MM.1S (cell line): ENCODE measurements at regions not wholly inside any gene's neighbourhood (a gene's known extent, or its start where the extent isn't known, plus 50 kb on each side); places are given as distances from the start of the nearest gene placed in this dataset.

Experiments used
- DNase-seq: peaks from one replicate; pipeline ENCODE4 v3.0.0-alpha.2; 2015
- H2AFZ ChIP-seq: fragments of 300-600 bp; sonication (generic); 2 replicates; pipeline ENCODE4 v1.6.0; 2016; ENCODE audit warnings: antibody characterized with exemption, low read length
- H3F3A ChIP-seq: fragments of 300-600 bp; sonication (generic); 2 replicates; pipeline ENCODE4 v1.6.1; 2016; ENCODE audit warnings: mild to moderate bottlenecking, antibody characterized with exemption, low read length, moderate library complexity, mixed read lengths; ENCODE audit not compliant: insufficient read depth
- H3K27ac ChIP-seq: fragments of 300-600 bp; sonication (generic); 2 replicates; pipeline ENCODE4 v1.5.1; 2016; ENCODE audit warnings: mild to moderate bottlenecking, low read length
- H3K27me3 ChIP-seq: fragments of 300-600 bp; sonication (generic); replicated peaks from 2 replicates; pipeline ENCODE4 v1.6.0; 2016; ENCODE audit warnings: low read length; ENCODE audit not compliant: insufficient read depth
- H3K36me3 ChIP-seq: fragments of 300-600 bp; sonication (generic); replicated peaks from 2 replicates; pipeline ENCODE4 v1.6.1; 2016; ENCODE audit warnings: mild to moderate bottlenecking, low read length, mixed read lengths; ENCODE audit not compliant: insufficient read depth
- H3K4me1 ChIP-seq: fragments of 300-600 bp; sonication (generic); 2 replicates; pipeline ENCODE4 v1.6.1; 2016; ENCODE audit warnings: low read length, mixed read lengths
- H3K4me2 ChIP-seq: fragments of 300-600 bp; sonication (generic); 2 replicates; pipeline ENCODE4 v1.6.0; 2016; ENCODE audit warnings: low read depth, low read length
- H3K4me3 ChIP-seq: fragments of 300-600 bp; sonication (generic); 2 replicates; pipeline ENCODE4 v1.5.1; 2016; ENCODE audit warnings: low read length, mixed read lengths
- H3K79me2 ChIP-seq: fragments of 300-600 bp; sonication (generic); 2 replicates; pipeline ENCODE4 v1.6.1; 2016; ENCODE audit warnings: mixed run types, low read length, mixed read lengths
- H3K9ac ChIP-seq: fragments of 300-600 bp; sonication (generic); 2 replicates; pipeline ENCODE4 v1.6.1; 2016; ENCODE audit warnings: low read length, mixed read lengths
- H3K9me2 ChIP-seq: fragments of 300-600 bp; sonication (generic); replicated peaks from 2 replicates; pipeline ENCODE4 v1.6.1; 2016; ENCODE audit warnings: mild to moderate bottlenecking, low read length, mixed read lengths; ENCODE audit not compliant: insufficient read depth
- H3K9me3 ChIP-seq: fragments of 300-600 bp; sonication (generic); replicated peaks from 2 replicates; pipeline ENCODE4 v1.6.1; 2016; ENCODE audit warnings: mild to moderate bottlenecking, low read length, mixed read lengths; ENCODE audit not compliant: insufficient read depth
- H4K20me1 ChIP-seq: fragments of 300-600 bp; sonication (generic); 2 replicates; pipeline ENCODE4 v1.6.1; 2016; ENCODE audit warnings: mild to moderate bottlenecking, low read length, moderate library complexity, mixed read lengths; ENCODE audit not compliant: insufficient read depth
- CTCF ChIP-seq: fragments of 300-600 bp; sonication (generic); IDR thresholded peaks from 2 replicates; pipeline ENCODE4 v1.5.1; 2016; ENCODE audit warnings: antibody characterized with exemption, low read length, mixed read lengths
- EZH2 ChIP-seq: fragments of 300-600 bp; sonication (generic); optimal IDR thresholded peaks from 2 replicates; pipeline ENCODE3; 2017; ENCODE audit warnings: low read depth, mild to moderate bottlenecking, antibody characterized with exemption, low read length, mixed read lengths
- EZH2phosphoT487 ChIP-seq: fragments of 300-600 bp; sonication (generic); IDR thresholded peaks from 2 replicates; pipeline ENCODE4 v1.6.1; 2018; ENCODE audit warnings: antibody characterized with exemption, low read length

DNA sequence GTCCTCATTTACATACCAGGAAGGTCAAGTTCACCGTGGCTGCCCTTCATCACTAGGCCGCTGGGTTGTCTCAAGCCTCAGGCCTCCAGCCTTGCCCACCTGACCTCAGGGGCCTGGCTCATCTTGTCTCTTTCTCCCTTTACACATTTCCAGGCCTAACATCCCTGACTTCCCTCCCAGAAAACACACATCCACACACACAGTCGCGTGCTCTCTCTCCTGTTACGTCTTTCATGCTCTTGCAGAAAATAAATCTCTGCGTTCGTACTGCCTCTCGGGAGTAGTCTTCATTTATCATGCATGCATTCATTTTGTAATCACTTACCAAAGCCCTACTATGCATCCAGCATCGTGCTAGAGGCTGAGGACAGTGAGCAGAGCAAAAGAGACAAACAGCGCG is 220.0 kb upstream of the PWP1 start:
- no peaks in the 10 kb centered on the region for H4K20me1 ChIP-seq
- TF ChIP-seq EZH2phosphoT487 (no peak), CTCF (no peak)

GRCh38 chr12:107467716-107468115 is 217.9 kb upstream of the PWP1 start:
- no peak for DNase-seq
- no peaks in the 10 kb centered on the region for H3K9me3 ChIP-seq
- H3K9me2 ChIP-seq = no peaks in the 10 kb centered on the region
- H3K4me1 ChIP-seq = peaks cover 3% of the 10 kb centered on the region; the same call in 1 of the 2 replicates
- H3K27ac ChIP-seq = no peak overlapping the region
- no peak overlapping the region for H3K4me2 ChIP-seq
- no peak overlapping the region for H3K9ac ChIP-seq
- no peaks in the 10 kb centered on the region for H3K27me3 ChIP-seq
- no peaks in the 10 kb centered on the region for H3K79me2 ChIP-seq
- H4K20me1 ChIP-seq = no peaks in the 10 kb centered on the region
- no peak overlapping the region for H2AFZ ChIP-seq
- no peaks in the 10 kb centered on the region for H3K36me3 ChIP-seq
- no peak overlapping the region for H3K4me3 ChIP-seq
- no peaks in the 10 kb centered on the region for H3F3A ChIP-seq
- no peak for TF ChIP-seq EZH2
- no peak for TF ChIP-seq CTCF
- TF ChIP-seq EZH2phosphoT487 = no peak

More for the DNA sequence above, 220.0 kb upstream of the PWP1 start:
- H2AFZ ChIP-seq = no peak overlapping the region
- DNase-seq = no peak
- no peak overlapping the region for H3K27ac ChIP-seq
- H3F3A ChIP-seq = no peaks in the 10 kb centered on the region
- H3K4me1 ChIP-seq = peaks cover 3% of the 10 kb centered on the region; the same call in 1 of the 2 replicates
- no peaks in the 10 kb centered on the region for H3K9me3 ChIP-seq
- H3K36me3 ChIP-seq = no peaks in the 10 kb centered on the region
- H3K4me3 ChIP-seq = no peak overlapping the region
- H3K9ac ChIP-seq = no peak overlapping the region
- no peak overlapping the region for H3K4me2 ChIP-seq
- no peaks in the 10 kb centered on the region for H3K27me3 ChIP-seq
- no peaks in the 10 kb centered on the region for H3K9me2 ChIP-seq
- H3K79me2 ChIP-seq = no peaks in the 10 kb centered on the region

DNA sequence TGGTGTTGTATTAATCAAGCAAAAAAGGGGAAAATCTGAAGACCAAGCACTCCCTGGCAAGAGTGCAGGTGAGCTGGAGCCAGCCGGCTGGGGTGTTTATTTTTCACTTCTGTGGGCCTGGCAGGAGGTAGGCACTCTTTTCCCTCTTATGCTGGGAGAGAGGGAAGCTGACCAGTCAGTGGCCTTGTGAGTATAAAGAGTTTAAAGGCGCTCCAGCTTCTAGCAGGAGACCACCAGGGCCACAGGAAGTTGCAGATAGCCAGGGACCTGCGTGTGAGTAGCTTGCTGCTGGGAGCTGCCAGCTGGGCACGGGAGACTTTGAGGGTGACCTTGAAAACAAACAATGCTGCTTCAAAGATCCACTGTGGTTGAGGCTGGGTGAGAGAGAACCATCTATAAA is 217.4 kb upstream of the PWP1 start:
- H3K4me1 ChIP-seq = peaks cover 3% of the 10 kb centered on the region; the same call in 1 of the 2 replicates
- H3K9ac ChIP-seq = no peak overlapping the region
- no peak overlapping the region for H2AFZ ChIP-seq
- H3K27me3 ChIP-seq = no peaks in the 10 kb centered on the region
- no peaks in the 10 kb centered on the region for H3F3A ChIP-seq
- no peaks in the 10 kb centered on the region for H4K20me1 ChIP-seq
- no peak overlapping the region for H3K27ac ChIP-seq
- no peak for DNase-seq
- no peak overlapping the region for H3K4me3 ChIP-seq
- TF ChIP-seq EZH2phosphoT487 (no peak), EZH2 (no peak), CTCF (no peak)
- no peaks in the 10 kb centered on the region for H3K36me3 ChIP-seq
- H3K9me3 ChIP-seq = no peaks in the 10 kb centered on the region
- no peaks in the 10 kb centered on the region for H3K79me2 ChIP-seq
- no peak overlapping the region for H3K4me2 ChIP-seq
- H3K9me2 ChIP-seq = no peaks in the 10 kb centered on the region
